HG03571 (cell line): ENCODE measurements at regions not wholly inside any gene's neighbourhood (a gene's known extent, or its start where the extent isn't known, plus 50 kb on each side); places are given as distances from the start of the nearest gene placed in this dataset.
"Not testable (repeated sequence)": the region's sequence is repeated elsewhere in the genome, so short reads cannot be mapped to it uniquely, and the experiment has no call there.

Experiments
- ATAC-seq: cut with Tn5 transposase; IDR thresholded peaks from one replicate; pipeline ENCODE4 v1.9.1; 2021; ENCODE audit not compliant: unreplicated experiment

GRCh38 chr2:192675681-192676080, 480.9 kb upstream of the TMEFF2 start:
- ATAC-seq, result no peak

GRCh38 chr2:192669505-192670091, 474.9 kb upstream of the TMEFF2 start:
- ATAC-seq, result no peak

GRCh38 chr2:192660555-192660954, 465.8 kb upstream of the TMEFF2 start:
- not testable (repeated sequence) for ATAC-seq

- no peak for ATAC-seq
Measured at GRCh38 chr2:192657362-192657761, 462.6 kb upstream of the TMEFF2 start.

- ATAC-seq, result no peak
Measured at GRCh38 chr2:192655916-192656315, 461.2 kb upstream of the TMEFF2 start.

- no peak for ATAC-seq
Measured at GRCh38 chr2:192645811-192646598, 451.3 kb upstream of the TMEFF2 start.

- no peak for ATAC-seq
Measured at GRCh38 chr2:192634557-192634956, 439.8 kb upstream of the TMEFF2 start.

GRCh38 chr2:192628017-192628416, 433.3 kb upstream of the TMEFF2 start:
- ATAC-seq, result no peak

- no peak for ATAC-seq
Measured at GRCh38 chr2:192615105-192615504, 420.4 kb upstream of the TMEFF2 start.

GRCh38 chr2:192604295-192604694, 409.6 kb upstream of the TMEFF2 start:
- ATAC-seq, result no peak

GRCh38 chr2:192598649-192599048, 403.9 kb upstream of the TMEFF2 start:
- ATAC-seq, result not testable (repeated sequence)

- no peak for ATAC-seq
Measured at GRCh38 chr2:192593561-192593960, 398.8 kb upstream of the TMEFF2 start.

- no peak for ATAC-seq
Measured at GRCh38 chr2:192591617-192592016, 396.9 kb upstream of the TMEFF2 start.

GRCh38 chr2:192585418-192585817, 390.7 kb upstream of the TMEFF2 start:
- ATAC-seq, result no peak

GRCh38 chr2:192584976-192585375, 390.2 kb upstream of the TMEFF2 start:
- ATAC-seq, result no peak

- no peak for ATAC-seq
Measured at GRCh38 chr2:192579965-192580700, 385.4 kb upstream of the TMEFF2 start.

GRCh38 chr2:192578780-192579179, 384.0 kb upstream of the TMEFF2 start:
- no peak for ATAC-seq

GRCh38 chr2:192577706-192578105, 383.0 kb upstream of the TMEFF2 start:
- ATAC-seq, result no peak

GRCh38 chr2:192574552-192574951, 379.8 kb upstream of the TMEFF2 start:
- no peak for ATAC-seq

- no peak for ATAC-seq
Measured at GRCh38 chr2:192571636-192572035, 376.9 kb upstream of the TMEFF2 start.

- ATAC-seq, result no peak
Measured at GRCh38 chr2:192570788-192571187, 376.1 kb upstream of the TMEFF2 start.

GRCh38 chr2:192566863-192567262, 372.1 kb upstream of the TMEFF2 start:
- ATAC-seq, result no peak
